OCI-LY3 (cell line): ENCODE measurements at regions not wholly inside any gene's neighbourhood (a gene's known extent, or its start where the extent isn't known, plus 50 kb on each side); places are given as distances from the start of the nearest gene placed in this dataset.
"Not testable (repeated sequence)": the region's sequence is repeated elsewhere in the genome, so short reads cannot be mapped to it uniquely, and the experiment has no call there.

Experiments used
- H2AFZ ChIP-seq: fragments of 200-600, 300-600 bp; shearing (Covaris generic); 2 replicates; pipeline ENCODE4 v1.6.0; 2014; ENCODE audit warnings: antibody characterized with exemption, low read depth, low read length
- H3K27ac ChIP-seq: fragments of 200-600, 300-600 bp; sonication (generic); 2 replicates; pipeline ENCODE4 v1.5.1; 2014; ENCODE audit warnings: mild to moderate bottlenecking, low read length, moderate library complexity, mixed read lengths
- H3K27me3 ChIP-seq: fragments of 200-600, 300-600 bp; sonication (generic); 2 replicates; pipeline ENCODE4 v1.6.1; 2014; ENCODE audit warnings: low read depth, low read length, mixed read lengths
- H3K36me3 ChIP-seq: fragments of 200-600, 300-600 bp; sonication (generic); replicated peaks from 2 replicates; pipeline ENCODE3; 2014; ENCODE audit warnings: low read depth, low read length, mixed read lengths
- H3K4me1 ChIP-seq: fragments of 300-600, 200-600 bp; sonication (generic); 2 replicates; pipeline ENCODE4 v1.6.1; 2014; ENCODE audit warnings: low read length, mixed read lengths
- H3K4me2 ChIP-seq: fragments of 200-600, 300-600 bp; sonication (generic); 2 replicates; pipeline ENCODE4 v1.6.1; 2014; ENCODE audit warnings: low read length, mixed read lengths
- H3K4me3 ChIP-seq: fragments of 300-600, 200-600 bp; sonication (generic); 2 replicates; pipeline ENCODE4 v1.5.1; 2014; ENCODE audit warnings: antibody characterized with exemption, mild to moderate bottlenecking, low read length, moderate library complexity
- H3K79me2 ChIP-seq: fragments of 300-600, 200-600 bp; shearing (Covaris generic); 2 replicates; pipeline ENCODE4 v1.6.1; 2014; ENCODE audit warnings: mild to moderate bottlenecking, low read length, mixed read lengths
- H3K9ac ChIP-seq: fragments of 300-600, 200-600 bp; shearing (Covaris generic); 2 replicates; pipeline ENCODE4 v1.6.0; 2014; ENCODE audit warnings: mild to moderate bottlenecking, low read length, moderate library complexity
- H3K9me3 ChIP-seq: fragments of 200-600, 300-600 bp; shearing (Covaris generic); 2 replicates; pipeline ENCODE4 v1.6.1; 2014; ENCODE audit warnings: low read length, mixed read lengths; ENCODE audit not compliant: insufficient read depth
- H4K20me1 ChIP-seq: fragments of 200-600, 300-600 bp; sonication (generic); 2 replicates; pipeline ENCODE4 v1.6.1; 2016; ENCODE audit warnings: low read length, mixed read lengths; ENCODE audit not compliant: insufficient read depth

DNA sequence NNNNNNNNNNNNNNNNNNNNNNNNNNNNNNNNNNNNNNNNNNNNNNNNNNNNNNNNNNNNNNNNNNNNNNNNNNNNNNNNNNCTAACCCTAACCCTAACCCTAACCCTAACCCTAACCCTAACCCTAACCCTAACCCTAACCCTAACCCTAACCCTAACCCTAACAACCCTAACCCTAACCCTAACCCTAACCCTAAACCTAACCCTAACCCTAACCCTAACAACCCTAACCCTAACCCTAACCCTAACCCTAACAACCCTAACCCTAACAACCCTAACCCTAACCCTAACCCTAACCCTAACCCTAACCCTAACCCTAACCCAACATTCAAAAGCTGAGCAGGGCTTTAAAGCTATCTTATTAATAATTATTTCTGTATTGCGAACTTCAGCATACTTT, 182.5 kb upstream of the FAM20C start:
- H3K79me2 ChIP-seq, H3K27ac ChIP-seq, H3K4me3 ChIP-seq, H3K27me3 ChIP-seq, H3K9me3 ChIP-seq, H3K4me1 ChIP-seq, H4K20me1 ChIP-seq, H2AFZ ChIP-seq, H3K4me2 ChIP-seq, H3K9ac ChIP-seq, H3K36me3 ChIP-seq: not testable (repeated sequence)

DNA sequence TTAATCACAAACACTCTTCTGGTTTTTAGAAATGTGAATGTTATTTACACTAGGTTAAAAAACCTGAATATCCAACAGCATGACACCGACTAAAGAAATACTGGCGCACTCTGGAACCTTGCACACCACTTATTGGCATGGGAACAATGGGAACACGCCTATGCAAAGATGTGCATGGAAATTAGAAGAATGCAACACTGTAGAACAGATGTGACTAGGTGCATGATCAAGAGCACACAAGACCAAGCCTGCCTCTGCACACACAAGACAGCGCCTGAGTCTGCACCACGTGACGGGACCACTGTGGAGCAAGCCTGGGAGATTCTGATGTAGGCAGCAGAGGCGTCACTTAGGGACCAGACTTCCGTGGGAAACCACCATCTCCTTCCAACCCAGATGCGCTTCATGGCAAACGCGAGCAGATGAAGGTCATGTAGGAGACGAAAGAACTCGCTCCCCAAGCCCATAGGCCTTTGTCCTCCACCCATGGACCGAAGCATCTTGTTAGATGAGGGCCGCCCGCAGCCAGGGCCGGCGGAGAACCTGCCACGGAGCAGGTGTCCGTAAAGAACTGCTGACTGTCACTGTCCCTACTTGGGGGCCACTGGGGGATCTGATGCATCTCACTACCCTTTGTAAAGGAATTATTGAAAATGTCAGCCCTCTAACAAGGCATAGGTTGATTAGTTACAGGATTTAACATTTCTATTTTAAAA, 159.6 kb upstream of the FAM20C start:
- not testable (repeated sequence) for H3K4me2 ChIP-seq, H3K4me3 ChIP-seq, H3K9ac ChIP-seq, H2AFZ ChIP-seq, H3K79me2 ChIP-seq, H3K9me3 ChIP-seq, H3K4me1 ChIP-seq, H3K27me3 ChIP-seq, H3K36me3 ChIP-seq, H4K20me1 ChIP-seq, H3K27ac ChIP-seq

DNA sequence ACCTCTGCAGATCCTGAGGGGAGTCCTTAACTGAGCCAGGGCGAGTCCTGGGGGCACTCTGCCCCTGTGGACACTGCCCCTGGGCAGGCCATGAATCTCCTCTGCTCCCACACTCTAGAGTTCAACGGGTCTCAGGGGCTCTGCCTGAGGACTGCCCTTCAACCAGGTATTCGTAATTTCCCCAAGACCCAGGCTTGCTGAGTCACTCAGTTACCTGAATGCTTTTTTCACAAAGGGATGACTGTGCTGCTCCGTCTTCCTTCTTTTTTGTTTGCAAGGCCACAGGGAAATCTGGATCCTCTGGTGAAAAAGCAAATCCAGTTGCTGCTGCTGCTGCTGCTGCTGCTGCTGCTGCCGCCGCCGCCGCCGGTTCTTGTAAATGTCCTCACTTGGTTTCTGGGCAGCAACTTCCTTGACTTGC, 157.2 kb upstream of the FAM20C start:
- H3K4me3 ChIP-seq, H3K27me3 ChIP-seq, H3K79me2 ChIP-seq, H3K9ac ChIP-seq, H3K9me3 ChIP-seq, H2AFZ ChIP-seq, H3K4me1 ChIP-seq, H3K27ac ChIP-seq, H4K20me1 ChIP-seq, H3K36me3 ChIP-seq, H3K4me2 ChIP-seq: not testable (repeated sequence)

DNA sequence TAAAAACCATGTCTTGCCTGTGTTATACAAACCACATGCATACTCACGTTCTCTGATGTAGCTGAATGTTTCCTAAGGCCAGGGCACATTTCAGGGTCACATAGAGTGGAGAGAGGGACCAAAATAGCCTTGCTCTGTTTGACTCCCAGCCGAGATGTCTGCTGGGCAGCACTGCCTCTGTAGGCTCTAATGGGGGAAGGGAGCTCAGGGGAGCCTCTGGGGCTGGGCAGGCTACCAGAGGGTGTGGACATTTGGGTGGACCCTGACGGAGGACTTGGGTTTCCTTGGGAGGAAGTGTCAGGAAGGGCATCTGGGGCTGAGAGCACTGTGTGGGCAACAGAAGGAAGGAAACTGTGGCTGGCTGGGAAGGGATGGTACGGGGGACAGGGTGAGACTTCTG, 155.8 kb upstream of the FAM20C start:
- H3K4me2 ChIP-seq, H3K27ac ChIP-seq, H3K9me3 ChIP-seq, H4K20me1 ChIP-seq, H3K36me3 ChIP-seq, H3K4me1 ChIP-seq, H3K4me3 ChIP-seq, H2AFZ ChIP-seq, H3K27me3 ChIP-seq, H3K79me2 ChIP-seq, H3K9ac ChIP-seq: not testable (repeated sequence)

DNA sequence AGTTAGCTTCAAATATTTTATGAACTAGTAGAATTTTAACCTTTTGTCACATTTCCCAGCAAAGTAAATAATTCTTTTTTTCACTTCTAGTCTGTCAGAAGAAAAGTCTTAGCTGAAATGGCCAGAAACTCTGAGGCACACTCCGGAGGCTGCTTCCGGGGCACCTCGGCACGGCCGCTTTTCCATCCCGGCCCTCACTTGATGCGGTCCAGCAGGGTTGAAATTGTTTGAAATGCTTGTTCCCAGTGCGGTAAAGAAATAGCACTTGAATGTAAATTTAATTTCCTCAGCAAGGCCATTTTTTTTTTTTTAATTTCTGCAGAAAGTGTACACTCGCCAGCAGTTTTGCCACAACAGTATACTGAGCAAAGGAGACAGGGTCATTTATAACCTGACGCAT, 154.7 kb upstream of the FAM20C start:
- H3K9ac ChIP-seq, H3K4me1 ChIP-seq, H3K4me2 ChIP-seq, H3K36me3 ChIP-seq, H4K20me1 ChIP-seq, H3K27ac ChIP-seq, H2AFZ ChIP-seq, H3K9me3 ChIP-seq, H3K79me2 ChIP-seq, H3K4me3 ChIP-seq, H3K27me3 ChIP-seq: not testable (repeated sequence)

DNA sequence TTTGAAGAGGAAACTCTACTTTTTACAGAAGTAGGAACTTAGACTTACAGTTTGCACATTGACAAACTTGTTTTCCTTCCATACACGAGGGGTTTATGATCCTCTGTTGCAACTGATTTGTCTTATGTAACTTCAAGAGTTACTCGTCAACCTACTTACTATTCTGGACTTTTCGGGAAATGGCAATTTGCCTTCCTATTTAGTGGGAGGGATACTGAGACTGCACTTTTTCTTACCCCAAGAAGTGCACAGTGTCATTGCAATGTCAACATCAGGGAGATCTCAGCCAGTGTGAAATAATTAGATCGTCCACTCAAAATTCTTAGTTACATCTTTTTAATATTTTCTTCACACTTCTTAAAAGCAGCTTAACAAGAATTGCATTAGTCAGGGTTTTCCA, 153.9 kb upstream of the FAM20C start:
- not testable (repeated sequence) for H3K27ac ChIP-seq, H3K4me2 ChIP-seq, H3K36me3 ChIP-seq, H2AFZ ChIP-seq, H3K9ac ChIP-seq, H3K4me1 ChIP-seq, H4K20me1 ChIP-seq, H3K27me3 ChIP-seq, H3K79me2 ChIP-seq, H3K9me3 ChIP-seq, H3K4me3 ChIP-seq

DNA sequence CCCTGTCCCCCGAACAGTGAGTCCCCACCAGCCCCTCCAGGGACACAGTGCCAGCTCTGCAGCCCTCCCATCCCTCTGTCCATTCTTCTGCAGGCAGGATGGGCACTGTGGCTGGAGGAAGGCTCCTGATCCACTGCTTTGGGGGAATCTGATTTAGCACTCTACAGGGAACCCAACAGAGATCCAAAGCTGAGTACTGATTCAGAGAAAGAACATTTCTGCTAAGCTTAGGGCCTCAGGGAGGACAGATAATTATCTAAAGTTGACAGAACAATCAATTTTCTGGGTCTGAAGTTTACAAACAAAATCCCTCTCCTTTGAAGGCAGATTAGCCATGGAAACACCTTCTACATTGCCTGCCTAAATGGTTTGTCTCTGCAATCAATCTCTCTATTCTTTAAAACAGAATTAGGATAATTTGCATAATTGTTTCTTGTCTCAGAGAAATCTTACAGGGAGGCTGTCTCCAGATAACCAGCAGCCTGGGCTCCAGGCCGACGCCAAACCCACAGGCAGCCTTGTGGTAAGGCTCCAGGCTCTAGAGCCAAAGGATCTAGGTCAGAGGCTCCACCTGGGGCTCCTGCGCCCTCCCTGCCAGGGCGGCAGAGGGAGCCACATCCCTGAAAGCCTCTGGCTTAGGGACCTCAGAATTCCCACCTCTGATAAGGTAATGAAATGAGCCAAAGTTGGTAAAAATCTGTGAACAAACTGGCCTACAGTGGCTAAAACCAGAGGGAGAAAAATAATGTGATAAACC, 152.2 kb upstream of the FAM20C start:
- H3K27me3 ChIP-seq, H3K27ac ChIP-seq, H3K4me2 ChIP-seq, H3K79me2 ChIP-seq, H3K4me1 ChIP-seq, H3K36me3 ChIP-seq, H4K20me1 ChIP-seq, H3K9me3 ChIP-seq, H2AFZ ChIP-seq, H3K4me3 ChIP-seq, H3K9ac ChIP-seq: not testable (repeated sequence)
